ENCODE measurements at regions not wholly inside any gene's neighbourhood (a gene's known extent, or its start where the extent isn't known, plus 50 kb on each side); places are given as distances from the start of the nearest gene placed in this dataset.

DNA sequence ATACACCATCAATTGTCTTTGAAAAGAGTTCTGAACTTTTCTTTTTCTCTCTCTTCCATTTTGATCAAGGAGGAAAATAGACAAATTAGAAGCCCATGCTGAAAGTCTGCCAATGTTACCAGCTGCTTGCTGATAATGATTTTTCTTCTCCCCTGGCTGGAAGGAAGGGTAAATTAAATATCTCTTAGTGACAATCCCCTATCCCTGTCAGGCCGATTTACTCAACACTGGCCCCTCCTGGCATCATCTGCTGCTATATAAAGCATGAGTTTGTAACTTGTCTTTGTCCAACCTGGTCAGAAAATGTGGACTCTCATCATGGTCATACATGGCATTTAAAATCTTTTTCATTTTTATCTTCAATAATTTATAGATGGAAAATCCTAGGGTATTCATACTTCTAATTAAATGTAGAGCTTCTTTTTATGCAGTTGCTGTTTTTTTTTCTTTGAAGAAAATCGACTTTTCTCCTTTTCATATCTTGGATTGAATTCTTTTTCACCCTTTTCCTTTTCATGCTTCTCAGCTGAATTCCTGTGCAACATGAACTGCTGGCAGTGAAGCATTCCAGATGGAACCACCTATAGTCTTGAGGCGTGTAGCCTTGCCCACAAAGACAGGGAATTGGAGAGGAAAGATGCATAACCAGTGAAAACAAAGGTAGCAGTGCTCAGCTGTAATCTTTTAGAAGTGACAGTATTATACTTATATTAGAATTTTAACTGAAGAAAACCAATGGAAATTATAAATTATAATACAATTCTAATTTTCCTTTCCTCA, 214.7 kb upstream of the PTGFR start:
- no peak for DNase-seq (ENCODE audit: low spot score)
- in situ Hi-C loops (cut with MboI; ENCODE audit: low sequenced_read_pairs, unreplicated experiment): no loop called here
- TF ChIP-seq CTCF (IDR thresholded peaks at IDR 0.05; ENCODE audit: borderline replicate concordance, control extremely low read depth, extremely low read depth, insufficient read depth, missing control alignments): no peak

GRCh38 chr1:78277253-78277652, 213.5 kb upstream of the PTGFR start:
- no peak for DNase-seq (ENCODE audit: low spot score)
- TF ChIP-seq CTCF (IDR thresholded peaks at IDR 0.05; ENCODE audit: borderline replicate concordance, control extremely low read depth, extremely low read depth, insufficient read depth, missing control alignments): no peak
- in situ Hi-C loops (cut with MboI; ENCODE audit: low sequenced_read_pairs, unreplicated experiment): no loop called here

GRCh38 chr1:78279051-78279450, 211.7 kb upstream of the PTGFR start:
- in situ Hi-C loops (cut with MboI; ENCODE audit: low sequenced_read_pairs, unreplicated experiment): no loop called here
- DNase-seq (ENCODE audit: low spot score): no peak

DNA sequence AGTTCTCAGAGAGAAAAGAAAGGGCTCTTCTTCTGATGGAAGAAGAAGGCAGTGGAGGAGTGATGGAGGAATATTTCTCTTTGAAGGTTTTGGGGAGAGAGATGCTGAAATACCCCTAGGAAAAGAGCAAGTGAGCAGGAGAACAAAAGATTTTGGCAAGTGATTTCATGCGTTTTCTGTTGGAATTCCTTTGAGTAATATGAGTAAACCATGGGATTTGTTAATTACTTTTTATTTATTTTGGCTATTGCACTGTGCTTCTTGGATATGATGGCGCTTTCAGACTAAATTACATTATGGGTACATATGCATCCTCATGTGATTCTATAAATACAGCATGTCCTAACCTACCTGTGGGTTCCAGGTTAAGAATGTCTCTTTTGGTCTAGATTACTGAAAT, 210.1 kb upstream of the PTGFR start:
- DNase-seq (ENCODE audit: low spot score): no peak
- in situ Hi-C loops (cut with MboI; ENCODE audit: low sequenced_read_pairs, unreplicated experiment): no loop called here
- TF ChIP-seq CTCF (IDR thresholded peaks at IDR 0.05; ENCODE audit: borderline replicate concordance, control extremely low read depth, extremely low read depth, insufficient read depth, missing control alignments): no peak

More at GRCh38 chr1:78279051-78279450, 211.7 kb upstream of the PTGFR start:
- no peak for TF ChIP-seq CTCF (IDR thresholded peaks at IDR 0.05; ENCODE audit: borderline replicate concordance, control extremely low read depth, extremely low read depth, insufficient read depth, missing control alignments)

GRCh38 chr1:78281580-78281979, 209.2 kb upstream of the PTGFR start:
- TF ChIP-seq CTCF (IDR thresholded peaks at IDR 0.05; ENCODE audit: borderline replicate concordance, control extremely low read depth, extremely low read depth, insufficient read depth, missing control alignments): no peak
- no peak for DNase-seq (ENCODE audit: low spot score)
- in situ Hi-C loops (cut with MboI; ENCODE audit: low sequenced_read_pairs, unreplicated experiment): no loop called here

DNA sequence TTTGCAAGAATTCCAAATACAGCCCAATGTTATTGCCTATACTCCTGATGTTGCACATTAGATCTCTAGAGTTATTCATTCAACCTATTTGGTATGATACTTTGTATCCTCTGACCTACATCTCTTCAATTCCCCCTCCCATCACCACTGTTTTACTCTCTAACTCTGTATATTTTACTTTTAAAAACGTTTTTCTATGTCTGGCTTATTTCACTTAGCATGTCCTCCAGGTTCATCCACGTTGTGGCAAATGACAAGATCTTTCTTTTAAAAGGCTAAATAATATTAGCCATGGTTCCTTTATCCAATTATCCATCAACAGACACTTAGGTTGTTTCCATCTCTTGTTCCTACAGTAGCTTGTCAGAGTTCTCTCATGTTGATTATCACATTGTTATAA, 207.1 kb upstream of the PTGFR start:
- no peak for TF ChIP-seq CTCF (IDR thresholded peaks at IDR 0.05; ENCODE audit: borderline replicate concordance, control extremely low read depth, extremely low read depth, insufficient read depth, missing control alignments)
- in situ Hi-C loops (cut with MboI; ENCODE audit: low sequenced_read_pairs, unreplicated experiment): no loop called here
- DNase-seq (ENCODE audit: low spot score): no peak

Data from GM13976 (cell line).